Lower leg skin (tissue), 4 donors: ENCODE measurements at regions not wholly inside any gene's neighbourhood (a gene's known extent, or its start where the extent isn't known, plus 50 kb on each side); places are given as distances from the start of the nearest gene placed in this dataset.

Source experiments
- DNase-seq, 2 donors: peaks; one replicate each; pipeline ENCODE4 v3.0.0-alpha.2; 2019; ENCODE audit warnings: low spot score in 2 of 2
- H3K4me3 ChIP-seq: fragments of 200-600 bp; sonication (generic); 2 replicates; pipeline ENCODE4 v1.5.1; 2017; ENCODE audit warnings: mild to moderate bottlenecking, low read depth; ENCODE audit not compliant: poor library complexity, severe bottlenecking
- CTCF ChIP-seq, 3 donors: fragments of 450-650 bp; IDR thresholded peaks; one replicate each; pipeline ENCODE4 v1.5.1; 2016; ENCODE audit warnings: antibody characterized with exemption in 3 of 3, mild to moderate bottlenecking in 3 of 3, moderate library complexity in 2 of 3
- POLR2A ChIP-seq, 2 donors: fragments of 450-650 bp; IDR thresholded peaks; one replicate each; pipeline ENCODE4 v1.6.1; 2016 to 2017; ENCODE audit warnings: antibody characterized with exemption in 2 of 2, mild to moderate bottlenecking in 1 of 2, moderate library complexity in 1 of 2
- WGBS, 2 donors: methylation state at CpG; one replicate each; pipeline ENCODE4 v1.1.5; 2018; 5-methylcytosine and 5-hydroxymethylcytosine counted together
- intact Hi-C: fragments of 100-400 bp; cut with DNase I; formaldehyde crosslinking; loops from one replicate; pipeline ENCODE4 v1.15.0; 2023; ENCODE audit warnings: low total_unique reads

DNA sequence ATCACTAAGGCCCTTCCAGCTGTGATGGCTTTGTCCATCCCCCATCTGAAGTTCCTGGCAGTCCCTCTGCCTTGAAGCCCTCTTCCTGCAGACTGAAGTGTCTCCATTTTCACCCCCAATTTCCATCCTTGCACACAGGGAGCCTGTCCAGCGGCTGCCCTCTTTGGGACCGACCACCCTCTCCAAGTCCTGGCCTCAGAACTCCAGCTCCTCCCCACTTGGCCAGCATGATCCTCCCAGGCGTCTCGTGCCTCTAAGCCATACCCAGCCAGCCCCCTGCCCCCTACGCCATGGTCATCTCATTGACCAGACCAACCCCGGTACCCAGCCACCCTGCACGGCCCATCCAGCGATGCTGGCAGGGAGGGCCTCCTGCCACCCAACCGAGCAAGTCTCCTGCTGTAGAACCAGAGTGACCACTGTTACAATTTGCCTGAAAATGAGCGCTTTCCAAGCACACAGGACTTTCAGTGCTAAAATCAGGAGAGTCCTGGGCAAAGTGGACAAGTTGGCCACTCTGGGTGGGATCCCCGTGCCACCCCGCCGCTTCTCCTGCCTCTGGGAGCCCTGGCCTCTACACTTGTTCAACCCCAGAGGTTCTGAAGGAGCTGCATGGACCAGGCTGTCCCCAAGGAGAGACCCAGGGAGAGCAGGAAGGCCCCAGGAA lies 362.0 kb downstream of the SEC14L1 start:
- H3K4me3 ChIP-seq, result no peak overlapping the region
- WGBS, 2 donors, result 80 to 84% methylated on average over 13 of the region's 13 CpGs
- DNase-seq, result peak in 1 of 2 donors; percentile 75
- intact Hi-C loops, result no loop called here
- no peak for TF ChIP-seq CTCF (IDR thresholded peaks at IDR 0.05)
- no peak for TF ChIP-seq POLR2A (IDR thresholded peaks at IDR 0.05)

GRCh38 chr17:77503293-77503655 lies 362.5 kb downstream of the SEC14L1 start:
- TF ChIP-seq POLR2A (IDR thresholded peaks at IDR 0.05) (no peak), CTCF (IDR thresholded peaks at IDR 0.05) (no peak)
- DNase-seq, result peak in 1 of 2 donors; percentile 80
- intact Hi-C loops, result no loop called here
- 89 to 90% methylated on average over 7 of the region's 7 CpGs for WGBS, 2 donors
- no peak overlapping the region for H3K4me3 ChIP-seq

GRCh38 chr17:77503916-77504651 lies 363.3 kb downstream of the SEC14L1 start:
- no peak overlapping the region for H3K4me3 ChIP-seq
- 74 to 80% methylated on average over 16 to 17 of the region's 18 CpGs for WGBS, 2 donors
- intact Hi-C loops, result no loop called here
- peak in 1 of 2 donors; percentile 78 for DNase-seq
- TF ChIP-seq POLR2A (IDR thresholded peaks at IDR 0.05), result no peak
- TF ChIP-seq CTCF (IDR thresholded peaks at IDR 0.05), result no peak

GRCh38 chr17:77504652-77505155 lies 363.9 kb downstream of the SEC14L1 start:
- H3K4me3 ChIP-seq, result no peak overlapping the region
- TF ChIP-seq CTCF (IDR thresholded peaks at IDR 0.05) (no peak), POLR2A (IDR thresholded peaks at IDR 0.05) (no peak)
- WGBS, 2 donors, result 63 to 68% methylated on average over 9 of the region's 9 CpGs
- DNase-seq, result no peak
- intact Hi-C loops, result no loop called here

- WGBS, 2 donors, result 84 to 90% methylated on average over 12 of the region's 12 CpGs
- TF ChIP-seq CTCF (IDR thresholded peaks at IDR 0.05) (no peak), POLR2A (IDR thresholded peaks at IDR 0.05) (no peak)
- peak in 1 of 2 donors; percentile 82 for DNase-seq
- intact Hi-C loops, result no loop called here
- H3K4me3 ChIP-seq, result no peak overlapping the region
These were observed 364.4 kb downstream of the SEC14L1 start for GRCh38 chr17:77505181-77505639.
